CD4-positive, alpha-beta T cell treated with Interleukin-12 subunit alpha and Interleukin-12 subunit beta, for 1 hour (primary cell): ENCODE measurements at regions not wholly inside any gene's neighbourhood (a gene's known extent, or its start where the extent isn't known, plus 50 kb on each side); places are given as distances from the start of the nearest gene placed in this dataset.
A peak's percentile ranks its signal among the peaks of the same experiment; 100 is the strongest.
"Not testable (repeated sequence)": the region's sequence is repeated elsewhere in the genome, so short reads cannot be mapped to it uniquely, and the experiment has no call there.

ENCODE experiments used
- DNase-seq: peaks from one replicate; pipeline ENCODE4 v3.0.0-alpha.2; 2020

DNA sequence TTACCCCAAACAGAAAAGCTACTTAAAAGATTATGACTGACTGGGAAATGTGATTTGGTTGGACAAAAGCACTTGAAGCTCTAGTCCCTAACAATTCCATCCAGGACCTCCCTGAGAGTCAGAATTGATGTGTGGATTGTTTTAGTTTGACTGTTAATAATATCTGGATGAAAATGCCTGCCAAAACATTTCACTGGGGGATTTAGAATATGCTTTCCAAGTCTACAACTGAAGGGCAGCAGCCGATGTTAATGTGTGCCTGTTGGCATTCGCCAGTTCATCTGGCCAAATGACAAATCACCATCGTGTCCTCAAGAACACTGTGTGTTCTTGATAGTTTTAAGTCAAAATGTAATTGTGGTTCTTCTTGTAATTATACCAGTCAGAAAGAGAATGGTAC, 76.0 kb upstream of the TSC22D1 start:
- DNase-seq: no peak

DNA sequence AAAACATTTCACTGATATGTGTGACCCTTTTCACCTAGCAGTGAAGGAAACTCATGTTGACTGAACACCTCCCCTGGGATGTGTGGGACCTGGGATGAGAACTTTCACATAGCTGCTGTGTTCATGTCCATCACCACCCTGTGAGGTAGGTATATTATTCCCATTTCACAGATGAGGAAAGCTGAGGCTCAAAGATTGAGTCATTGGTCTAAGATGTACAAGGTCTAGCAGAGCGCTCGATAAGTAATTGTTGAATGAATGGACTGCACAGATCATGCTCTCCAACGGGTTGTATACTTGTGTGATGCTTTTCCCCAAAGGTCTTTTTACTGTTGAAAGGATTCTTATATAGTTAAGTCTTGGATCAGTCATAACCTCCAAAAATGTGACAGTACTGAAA, 75.6 kb upstream of the TSC22D1 start:
- no peak for DNase-seq

DNA sequence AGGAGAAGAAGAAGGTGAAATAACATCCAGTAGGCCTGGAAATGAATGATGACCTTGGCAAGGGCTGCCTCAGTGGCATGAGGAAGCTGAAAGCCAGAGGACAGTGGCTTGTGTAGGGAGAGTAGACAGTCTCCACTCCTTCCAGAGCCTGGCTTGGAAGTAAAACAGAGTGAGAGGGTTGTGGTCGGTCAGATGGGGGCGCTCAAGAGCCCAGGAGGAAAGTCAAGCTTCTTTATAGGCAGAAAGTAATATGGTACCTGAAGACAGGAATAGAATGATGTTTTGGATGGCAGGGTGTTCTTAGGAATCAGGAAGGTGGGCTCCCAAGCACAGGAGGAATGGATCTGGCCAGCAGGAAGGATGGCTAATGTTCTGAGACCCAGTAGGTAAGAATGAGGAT, 75.1 kb upstream of the TSC22D1 start:
- no peak for DNase-seq

DNA sequence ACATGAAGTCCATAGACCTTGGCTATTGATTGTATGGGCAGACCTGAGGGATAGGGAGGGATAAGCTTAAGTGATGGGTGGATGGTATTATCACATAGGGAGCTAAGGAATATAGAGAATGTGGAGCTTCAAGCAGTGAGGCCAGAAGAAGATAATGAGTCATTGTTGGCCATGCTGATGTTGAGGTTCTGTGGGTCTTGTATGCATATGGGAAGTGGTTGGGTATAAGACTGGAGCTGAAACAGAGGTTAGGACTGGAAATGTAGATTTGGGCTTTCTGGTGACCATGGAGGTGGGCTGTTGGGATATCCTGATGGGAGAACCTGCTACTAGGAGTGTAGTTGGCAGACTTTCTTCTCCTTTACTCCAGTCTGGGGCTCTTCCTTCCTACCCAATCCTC, 73.7 kb upstream of the TSC22D1 start:
- no peak for DNase-seq

DNA sequence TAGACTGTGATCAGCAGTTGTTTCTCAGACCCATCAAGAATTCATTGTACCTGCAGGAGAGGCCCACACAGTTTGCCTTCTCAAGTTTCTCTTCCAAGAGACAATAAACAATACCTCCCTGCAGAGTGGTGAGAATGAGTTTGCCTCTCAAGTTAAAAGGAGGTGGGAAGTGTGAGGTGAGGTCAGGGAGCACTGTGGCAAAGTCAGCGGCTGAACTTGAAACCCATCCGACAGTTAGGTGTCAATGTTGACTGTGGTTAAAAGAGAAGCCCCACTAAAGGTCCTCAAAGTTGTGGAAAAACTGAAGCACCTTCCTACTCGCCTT, 72.9 kb upstream of the TSC22D1 start:
- DNase-seq: no peak

DNA sequence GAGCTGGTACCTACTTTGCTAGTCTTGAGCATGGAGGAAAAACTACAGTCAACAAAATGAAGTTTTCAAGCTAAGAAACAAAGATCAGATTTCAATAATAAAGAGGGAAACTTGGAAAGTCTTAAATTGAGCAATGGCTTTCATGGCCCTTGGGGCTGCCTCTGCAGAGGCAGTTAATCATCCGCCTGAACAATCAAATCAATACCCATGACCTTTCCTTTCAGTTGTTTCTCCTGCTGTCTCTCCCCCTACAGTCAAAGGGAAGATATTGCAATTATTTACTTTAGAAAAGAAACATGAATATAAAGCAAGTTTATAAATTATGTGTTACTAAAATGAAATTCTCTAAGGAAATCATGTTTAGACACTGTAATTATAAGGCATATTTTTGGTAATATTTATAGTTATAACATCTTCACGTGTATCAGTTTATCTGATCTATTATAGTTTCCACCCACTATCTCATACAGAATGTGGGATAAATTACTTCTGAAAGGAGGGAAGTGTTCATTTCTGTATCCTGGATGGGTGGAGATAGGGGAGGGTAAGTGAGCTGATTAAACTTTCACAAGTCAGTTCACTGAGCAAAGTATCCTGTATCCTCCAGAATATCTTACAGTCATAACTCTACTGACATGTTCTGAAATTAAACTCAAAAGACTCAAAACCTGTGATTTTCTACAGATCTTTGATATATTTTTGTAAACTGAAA, 72.4 kb upstream of the TSC22D1 start:
- DNase-seq: peak; percentile 4

DNA sequence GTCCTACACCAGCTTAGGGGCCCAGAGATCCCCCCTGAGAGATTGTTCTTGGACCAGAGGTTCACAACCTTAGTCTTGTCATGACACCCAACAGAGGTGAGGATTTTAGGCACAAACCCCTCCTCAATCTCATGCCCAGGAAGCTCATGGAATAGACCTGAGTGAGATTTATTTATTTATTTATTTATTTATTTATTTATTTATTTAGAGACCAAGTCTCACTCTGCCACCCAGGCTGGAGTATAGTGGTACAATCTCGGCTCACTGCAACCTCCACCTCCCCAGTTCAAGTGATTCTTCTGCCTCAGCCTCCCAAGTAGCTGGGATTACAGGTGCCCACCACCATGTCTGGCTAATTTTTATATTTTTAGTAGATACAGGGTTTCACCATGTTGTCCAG, 71.4 kb upstream of the TSC22D1 start:
- not testable (repeated sequence) for DNase-seq

DNA sequence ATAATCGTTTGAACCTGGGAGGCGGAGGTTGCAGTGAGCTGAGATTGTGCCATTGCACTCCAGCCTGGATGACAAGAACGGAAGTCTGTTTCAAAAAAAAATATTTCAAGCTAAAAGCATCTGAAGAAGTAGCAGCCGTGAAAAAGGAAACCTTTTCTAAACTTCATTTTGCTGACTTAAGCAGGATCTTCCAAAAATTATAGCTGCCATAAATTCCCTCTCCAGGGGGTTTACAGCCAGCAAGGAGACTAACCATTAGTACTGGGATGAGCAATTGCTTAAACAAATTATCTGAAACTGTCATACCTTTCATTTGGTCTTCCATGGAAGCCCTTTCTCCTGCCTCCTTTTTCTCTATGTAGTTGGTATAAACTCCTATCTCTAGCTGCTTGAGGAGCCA, 69.9 kb upstream of the TSC22D1 start:
- DNase-seq: no peak

DNA sequence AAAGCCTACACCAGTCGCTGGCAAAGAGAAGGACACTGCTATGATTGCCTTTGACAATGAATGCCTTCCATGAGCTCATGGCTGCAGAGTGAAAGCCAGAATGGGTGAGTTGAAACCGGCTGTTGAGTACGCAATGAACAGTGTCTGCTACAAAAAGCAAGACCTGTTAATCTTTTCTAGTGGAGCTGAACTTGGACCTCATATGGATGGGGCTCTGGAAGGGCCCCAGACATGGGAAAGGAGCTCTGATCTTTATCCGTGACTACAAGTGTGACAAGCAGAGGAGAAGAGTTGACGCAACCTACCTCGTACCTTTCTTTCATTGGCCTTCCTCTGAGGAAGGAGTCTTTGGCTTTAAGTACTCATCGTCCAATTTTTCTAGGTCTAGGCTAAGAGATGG, 67.1 kb upstream of the TSC22D1 start:
- DNase-seq: no peak

DNA sequence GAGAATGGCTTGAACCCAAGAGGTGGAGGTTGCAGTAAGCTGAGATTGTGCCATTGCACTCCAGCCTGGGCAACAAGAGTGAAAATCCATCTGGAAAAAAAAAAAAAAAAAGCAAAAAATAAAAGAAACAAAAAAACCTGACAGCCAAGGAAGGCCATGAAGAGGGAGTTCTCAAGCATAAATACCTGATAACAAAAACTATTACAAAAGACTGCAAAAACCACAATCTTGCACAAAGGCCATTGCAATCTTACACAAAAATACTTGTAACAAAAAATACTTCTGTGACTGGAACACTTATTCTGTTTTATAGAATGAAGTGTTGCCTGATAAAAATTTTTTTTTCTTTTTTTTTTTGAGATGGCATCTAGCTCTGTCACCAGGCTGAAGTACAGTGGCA, 61.5 kb upstream of the TSC22D1 start:
- DNase-seq: no peak

DNA sequence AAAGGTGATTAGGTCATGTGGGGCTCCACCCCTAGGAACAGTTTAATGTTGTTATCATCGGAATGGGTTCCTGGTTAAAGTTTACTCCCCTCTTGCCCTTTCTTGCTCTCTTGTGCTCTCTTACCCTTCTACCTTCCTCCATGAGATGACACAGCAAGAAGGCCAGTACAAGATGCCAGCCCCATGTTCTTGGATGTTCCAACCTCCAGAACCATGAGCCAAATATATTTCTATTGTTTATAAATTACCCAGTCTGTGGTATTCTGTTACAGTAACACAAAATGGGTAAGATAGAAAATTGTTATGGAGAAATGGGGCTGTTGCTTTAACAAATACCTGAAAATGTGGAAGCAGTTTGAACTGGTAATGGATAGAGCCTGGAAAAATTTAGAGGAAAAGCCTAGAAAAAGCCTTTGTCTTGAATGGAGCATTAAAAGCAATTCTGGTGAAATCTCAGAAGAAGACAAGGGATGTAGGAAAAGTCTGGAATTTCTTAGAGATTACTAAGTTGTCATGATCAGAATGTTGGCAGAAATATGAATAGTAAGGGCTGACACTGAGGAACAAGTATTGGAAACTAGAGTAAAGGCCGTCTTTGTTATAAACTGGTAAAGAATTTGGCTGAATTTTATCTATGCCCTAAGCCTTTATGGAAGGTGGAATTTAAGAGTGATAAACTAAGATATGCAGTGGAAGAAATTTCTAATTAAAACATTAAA, 53.5 kb upstream of the TSC22D1 start:
- no peak for DNase-seq

DNA sequence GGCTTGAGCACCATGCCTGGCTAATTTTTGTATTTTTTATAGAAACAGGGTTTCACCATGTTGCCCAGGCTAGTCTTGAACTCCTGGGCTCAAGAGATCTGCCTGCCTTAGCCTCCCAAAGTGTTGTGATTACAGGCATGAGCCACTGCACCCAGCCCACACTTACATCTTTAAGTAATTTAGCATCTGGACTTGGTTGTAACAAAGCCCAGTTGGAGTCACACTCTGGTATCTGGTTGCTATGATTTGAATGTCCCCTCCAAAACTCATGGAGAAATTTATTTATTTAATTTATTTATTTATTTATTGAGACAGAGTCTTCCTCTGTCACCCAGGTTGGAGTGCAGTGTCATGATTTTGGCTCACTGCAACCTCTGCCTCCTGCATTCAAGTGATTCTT, 52.7 kb upstream of the TSC22D1 start:
- not testable (repeated sequence) for DNase-seq

DNA sequence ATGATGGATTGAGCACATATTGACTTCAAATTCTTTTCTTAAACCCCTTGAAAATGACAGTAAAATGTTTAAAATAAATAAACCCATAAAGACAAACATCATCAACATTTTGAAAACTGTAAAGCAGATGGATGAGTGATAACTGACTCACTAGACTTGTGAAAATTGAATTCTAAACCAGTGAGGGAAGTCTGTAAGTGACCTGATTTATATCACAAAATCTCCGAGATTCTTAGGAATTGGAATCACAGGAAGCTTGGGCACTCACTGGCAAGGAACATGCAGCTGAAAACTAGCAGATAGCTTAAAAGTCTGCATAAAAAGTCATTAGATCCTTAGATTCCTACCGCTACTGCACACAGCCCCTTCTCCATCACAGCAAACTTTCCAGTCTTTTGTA, 51.3 kb upstream of the TSC22D1 start:
- no peak for DNase-seq

DNA sequence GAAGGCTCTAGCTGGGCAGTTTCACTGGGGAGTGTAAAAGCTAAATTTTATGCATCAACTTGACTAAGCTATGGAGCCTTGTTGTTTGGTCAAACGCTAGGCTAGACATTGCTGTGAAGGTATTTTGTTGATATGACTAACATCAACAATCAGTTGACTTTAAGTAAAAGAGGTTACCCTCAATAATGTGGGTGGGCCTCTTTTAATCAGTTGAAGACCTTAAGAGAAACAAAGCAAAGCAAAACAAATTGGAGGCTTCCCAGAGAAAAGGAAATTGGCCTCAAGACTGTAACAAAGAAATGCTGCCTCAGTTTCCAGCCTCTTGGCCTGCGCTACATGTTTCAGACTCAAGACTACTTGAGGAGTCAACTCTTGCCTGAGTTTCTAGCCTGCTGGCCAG, 50.0 kb upstream of the TSC22D1 start:
- DNase-seq: no peak
